GM12878 (cell line): ENCODE measurements at regions not wholly inside any gene's neighbourhood (a gene's known extent, or its start where the extent isn't known, plus 50 kb on each side); places are given as distances from the start of the nearest gene placed in this dataset.

Experiments used
- CREB1 ChIP-seq: IDR thresholded peaks from 2 replicates; pipeline ENCODE4 v1.6.1; 2012; ENCODE audit warnings: low read depth, mild to moderate bottlenecking, inconsistent platforms
- JUNB ChIP-seq: IDR thresholded peaks from 2 replicates; pipeline ENCODE4 v1.6.1; 2016; ENCODE audit warnings: antibody characterized with exemption, mild to moderate bottlenecking
- MYB ChIP-seq: fragments of 150-350 bp; IDR thresholded peaks from 2 replicates; pipeline ENCODE4 v1.6.1; 2014; ENCODE audit warnings: mild to moderate bottlenecking, low read depth, low read length, borderline replicate concordance
- NR2F1 ChIP-seq: fragments of 450-650 bp; conservative IDR thresholded peaks from 2 replicates; pipeline ENCODE4 v1.6.1; 2017; ENCODE audit warnings: mild to moderate bottlenecking
- NRF1 ChIP-seq: conservative IDR thresholded peaks from 2 replicates; pipeline ENCODE4 v1.6.1; 2011; ENCODE audit warnings: mild to moderate bottlenecking, low read depth, low read length, improper control_type of control experiment
- PRDM15 ChIP-seq: fragments of 450-650 bp; formaldehyde crosslinking; IDR thresholded peaks from 2 replicates; pipeline ENCODE4 v1.4.0; 2020; ENCODE audit warnings: mild to moderate bottlenecking, moderate library complexity
- SMAD1 ChIP-seq: fragments of 450-650 bp; IDR thresholded peaks from 2 replicates; pipeline ENCODE4 v1.6.1; 2018; ENCODE audit warnings: mild to moderate bottlenecking, low read depth; ENCODE audit not compliant: partially characterized antibody
- SP1 ChIP-seq: IDR thresholded peaks from one replicate; pipeline ENCODE4 v1.6.1; 2011; ENCODE audit warnings: low read depth, low read length
- TBL1XR1 ChIP-seq: IDR thresholded peaks from 2 replicates; pipeline ENCODE4 v1.6.1; 2012; ENCODE audit warnings: low read depth, low read length, improper control_type of control experiment
- TF ChIP-seq, protein P1 (sequence below): fragments of 450-650 bp; IDR thresholded peaks from 2 replicates; pipeline ENCODE4 v1.6.1; 2017; ENCODE audit warnings: antibody characterized with exemption, mild to moderate bottlenecking, moderate library complexity

- TF ChIP-seq CREB1 = no peak
- no peak for TF ChIP-seq SP1
- no peak for TF ChIP-seq SMAD1
- no peak for TF ChIP-seq NRF1
- TF ChIP-seq JUNB = no peak
- no peak for TF ChIP-seq MYB
- no peak for TF ChIP-seq NR2F1
- no peak for TF ChIP-seq TBL1XR1
- TF ChIP-seq PRDM15 = no peak
- TF ChIP-seq, protein P1, sequence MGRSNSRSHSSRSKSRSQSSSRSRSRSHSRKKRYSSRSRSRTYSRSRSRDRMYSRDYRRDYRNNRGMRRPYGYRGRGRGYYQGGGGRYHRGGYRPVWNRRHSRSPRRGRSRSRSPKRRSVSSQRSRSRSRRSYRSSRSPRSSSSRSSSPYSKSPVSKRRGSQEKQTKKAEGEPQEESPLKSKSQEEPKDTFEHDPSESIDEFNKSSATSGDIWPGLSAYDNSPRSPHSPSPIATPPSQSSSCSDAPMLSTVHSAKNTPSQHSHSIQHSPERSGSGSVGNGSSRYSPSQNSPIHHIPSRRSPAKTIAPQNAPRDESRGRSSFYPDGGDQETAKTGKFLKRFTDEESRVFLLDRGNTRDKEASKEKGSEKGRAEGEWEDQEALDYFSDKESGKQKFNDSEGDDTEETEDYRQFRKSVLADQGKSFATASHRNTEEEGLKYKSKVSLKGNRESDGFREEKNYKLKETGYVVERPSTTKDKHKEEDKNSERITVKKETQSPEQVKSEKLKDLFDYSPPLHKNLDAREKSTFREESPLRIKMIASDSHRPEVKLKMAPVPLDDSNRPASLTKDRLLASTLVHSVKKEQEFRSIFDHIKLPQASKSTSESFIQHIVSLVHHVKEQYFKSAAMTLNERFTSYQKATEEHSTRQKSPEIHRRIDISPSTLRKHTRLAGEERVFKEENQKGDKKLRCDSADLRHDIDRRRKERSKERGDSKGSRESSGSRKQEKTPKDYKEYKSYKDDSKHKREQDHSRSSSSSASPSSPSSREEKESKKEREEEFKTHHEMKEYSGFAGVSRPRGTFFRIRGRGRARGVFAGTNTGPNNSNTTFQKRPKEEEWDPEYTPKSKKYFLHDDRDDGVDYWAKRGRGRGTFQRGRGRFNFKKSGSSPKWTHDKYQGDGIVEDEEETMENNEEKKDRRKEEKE = no peak
Measured at GRCh38 chr12:131385313-131386166, 325.4 kb upstream of the SFSWAP start (continued).
